ENCODE measurements at regions not wholly inside any gene's neighbourhood (a gene's known extent, or its start where the extent isn't known, plus 50 kb on each side); places are given as distances from the start of the nearest gene placed in this dataset.

- DNase-seq (ENCODE audit: low read depth): no peak
- no peak overlapping the region for H3K4me3 ChIP-seq (replicated peaks; ENCODE audit: low read depth, low read length)
- no peak for TF ChIP-seq CTCF (IDR thresholded peaks at IDR 0.05; ENCODE audit: low read length, missing control alignments)
Observed at GRCh38 chr10:88127766-88128165, 264.3 kb downstream of the PTEN start.

- TF ChIP-seq CTCF (IDR thresholded peaks at IDR 0.05; ENCODE audit: low read length, missing control alignments): no peak
- DNase-seq (ENCODE audit: low read depth): no peak
- no peak overlapping the region for H3K4me3 ChIP-seq (replicated peaks; ENCODE audit: low read depth, low read length)
Observed at GRCh38 chr10:88129013-88129412, 265.6 kb downstream of the PTEN start.

DNA sequence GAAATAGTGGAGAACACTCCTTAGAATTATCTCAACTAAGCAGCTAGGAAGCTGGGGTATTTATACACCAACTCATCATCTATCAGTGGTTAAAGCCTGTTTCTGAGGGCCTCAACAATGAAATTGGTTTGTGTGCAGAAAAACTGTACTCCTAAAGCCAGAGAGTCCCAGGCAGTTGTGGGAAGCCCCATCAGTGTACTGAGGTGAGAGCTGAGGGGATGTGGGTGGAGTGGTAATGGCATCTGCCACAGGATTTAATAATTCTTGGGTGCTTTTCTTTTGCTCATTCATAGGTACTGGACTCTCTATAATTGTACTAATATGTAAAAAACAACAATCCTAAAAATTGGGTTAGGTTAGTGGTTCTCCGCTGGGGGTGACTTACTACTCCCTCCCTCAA is 267.5 kb downstream of the PTEN start:
- no peak for DNase-seq (ENCODE audit: low read depth)
- no peak overlapping the region for H3K4me3 ChIP-seq (replicated peaks; ENCODE audit: low read depth, low read length)
- no peak for TF ChIP-seq CTCF (IDR thresholded peaks at IDR 0.05; ENCODE audit: low read length, missing control alignments)

DNA sequence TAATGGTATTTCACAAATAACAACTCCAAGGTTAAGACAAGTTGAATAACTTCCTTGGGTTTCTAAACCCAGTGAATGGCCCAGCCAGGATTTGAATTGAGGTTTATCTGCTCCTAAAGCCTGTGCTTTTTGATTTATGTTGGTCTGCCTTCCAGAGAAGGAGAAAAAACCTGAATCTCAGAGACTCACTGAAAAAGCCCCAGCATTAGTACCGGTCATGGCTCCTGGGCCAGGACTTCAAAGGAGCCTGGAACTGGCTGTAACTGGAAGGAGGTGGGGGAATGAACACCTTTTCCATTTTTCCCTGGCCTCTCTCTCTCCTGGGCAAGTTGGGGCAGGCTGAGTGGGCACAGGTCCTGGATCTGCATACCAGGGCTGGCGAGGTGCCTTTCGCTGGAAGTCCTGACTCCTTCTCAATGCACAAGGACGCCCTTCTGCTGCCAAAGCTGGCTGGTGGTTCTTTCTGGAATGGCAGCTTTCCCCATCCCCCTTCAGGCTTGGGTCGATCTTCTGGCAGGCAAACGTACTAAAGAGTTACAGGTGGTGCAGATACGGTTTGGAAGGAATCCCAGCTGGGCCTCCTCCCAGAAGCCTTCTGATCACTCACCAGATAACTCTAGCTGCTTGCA is 268.2 kb downstream of the PTEN start:
- no peak for TF ChIP-seq CTCF (IDR thresholded peaks at IDR 0.05; ENCODE audit: low read length, missing control alignments)
- H3K4me3 ChIP-seq (replicated peaks; ENCODE audit: low read depth, low read length): no peak overlapping the region
- DNase-seq (ENCODE audit: low read depth): no peak

GRCh38 chr10:88136712-88137111 is 273.3 kb downstream of the PTEN start:
- no peak for DNase-seq (ENCODE audit: low read depth)
- H3K4me3 ChIP-seq (replicated peaks; ENCODE audit: low read depth, low read length): no peak overlapping the region
- TF ChIP-seq CTCF (IDR thresholded peaks at IDR 0.05; ENCODE audit: low read length, missing control alignments): no peak

DNA sequence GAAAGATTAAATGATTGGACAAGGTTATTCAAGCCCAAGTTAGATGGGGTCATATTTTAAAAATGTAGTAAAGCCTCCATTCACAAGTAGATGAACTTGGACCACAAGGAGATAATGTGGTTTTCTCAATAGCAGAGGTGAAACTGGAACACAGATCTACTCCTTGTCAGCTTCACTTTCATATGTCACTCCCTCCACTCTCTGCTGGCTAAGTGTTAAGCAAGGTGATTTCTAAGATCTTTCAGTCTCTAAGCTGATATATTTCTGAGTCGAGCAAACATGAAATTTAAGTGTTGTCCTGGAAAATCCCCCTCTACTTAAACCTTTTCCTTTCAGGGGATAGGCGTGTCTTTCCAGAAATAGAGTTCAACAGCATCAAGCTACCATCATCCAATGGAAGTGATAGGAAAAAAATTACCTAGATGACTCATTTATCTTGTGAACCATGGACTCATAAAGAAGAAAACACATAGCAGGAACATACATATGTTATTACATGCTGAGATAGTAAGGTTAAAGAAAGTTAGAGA is 275.0 kb downstream of the PTEN start:
- H3K4me3 ChIP-seq (replicated peaks; ENCODE audit: low read depth, low read length): no peak overlapping the region
- TF ChIP-seq CTCF (IDR thresholded peaks at IDR 0.05; ENCODE audit: low read length, missing control alignments): no peak
- no peak for DNase-seq (ENCODE audit: low read depth)

Measured in fibroblast of pulmonary artery (primary cell).